ENCODE measurements at regions not wholly inside any gene's neighbourhood (a gene's known extent, or its start where the extent isn't known, plus 50 kb on each side); places are given as distances from the start of the nearest gene placed in this dataset.

DNA sequence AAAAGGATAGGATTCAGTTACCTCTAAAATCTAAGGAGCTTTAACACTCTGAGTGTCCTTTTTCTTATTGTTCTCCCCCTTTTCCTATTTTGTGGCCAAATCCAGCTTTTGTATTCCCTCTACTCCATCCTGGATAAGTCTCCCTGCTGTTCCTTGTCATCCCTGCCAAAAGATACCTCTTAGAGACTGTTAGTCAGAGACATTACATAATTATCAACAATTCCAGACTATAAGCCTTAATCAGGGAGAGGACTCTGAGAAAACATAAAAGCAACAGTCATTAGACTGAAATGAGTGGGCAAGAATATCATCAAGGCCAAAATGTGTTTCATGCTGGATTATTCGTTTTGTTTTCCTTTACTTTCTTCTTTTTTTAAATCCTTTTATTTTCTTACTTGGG, 206.9 kb downstream of the FAM47B start:
- no peak overlapping the region for H3K4me2 ChIP-seq (ENCODE audit: insufficient read depth, insufficient read length, low read length)
- H4K20me1 ChIP-seq (ENCODE audit: control insufficient read depth, insufficient read depth, insufficient read length), result no peaks in the 10 kb centered on the region
- H2BK5ac ChIP-seq (ENCODE audit: insufficient read length, low read length), result no peak overlapping the region
- TF ChIP-seq, protein P1, sequence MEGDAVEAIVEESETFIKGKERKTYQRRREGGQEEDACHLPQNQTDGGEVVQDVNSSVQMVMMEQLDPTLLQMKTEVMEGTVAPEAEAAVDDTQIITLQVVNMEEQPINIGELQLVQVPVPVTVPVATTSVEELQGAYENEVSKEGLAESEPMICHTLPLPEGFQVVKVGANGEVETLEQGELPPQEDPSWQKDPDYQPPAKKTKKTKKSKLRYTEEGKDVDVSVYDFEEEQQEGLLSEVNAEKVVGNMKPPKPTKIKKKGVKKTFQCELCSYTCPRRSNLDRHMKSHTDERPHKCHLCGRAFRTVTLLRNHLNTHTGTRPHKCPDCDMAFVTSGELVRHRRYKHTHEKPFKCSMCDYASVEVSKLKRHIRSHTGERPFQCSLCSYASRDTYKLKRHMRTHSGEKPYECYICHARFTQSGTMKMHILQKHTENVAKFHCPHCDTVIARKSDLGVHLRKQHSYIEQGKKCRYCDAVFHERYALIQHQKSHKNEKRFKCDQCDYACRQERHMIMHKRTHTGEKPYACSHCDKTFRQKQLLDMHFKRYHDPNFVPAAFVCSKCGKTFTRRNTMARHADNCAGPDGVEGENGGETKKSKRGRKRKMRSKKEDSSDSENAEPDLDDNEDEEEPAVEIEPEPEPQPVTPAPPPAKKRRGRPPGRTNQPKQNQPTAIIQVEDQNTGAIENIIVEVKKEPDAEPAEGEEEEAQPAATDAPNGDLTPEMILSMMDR (conservative IDR thresholded peaks at IDR 0.05), result no peak
- no peak overlapping the region for H4K5ac ChIP-seq (ENCODE audit: insufficient read length, low read depth, low read length)
- H2AK5ac ChIP-seq (ENCODE audit: insufficient read length, low read length), result no peak overlapping the region
- no peak overlapping the region for H3K14ac ChIP-seq (ENCODE audit: insufficient read depth, low read length)
- H3K18ac ChIP-seq (ENCODE audit: insufficient read length, low read depth, low read length), result no peak overlapping the region
- no peaks in the 10 kb centered on the region for H3K4me1 ChIP-seq (ENCODE audit: insufficient read depth, low read length)
- H3T11ph ChIP-seq (ENCODE audit: low read length), result no peak overlapping the region
- no peak overlapping the region for H3K56ac ChIP-seq (ENCODE audit: insufficient read length, low read depth, low read length)
- H2AFZ ChIP-seq (ENCODE audit: low read length), result no peak overlapping the region
- no peak overlapping the region for H2BK12ac ChIP-seq (ENCODE audit: insufficient read length, low read depth, low read length)
- no peaks in the 10 kb centered on the region for H3K27me3 ChIP-seq (ENCODE audit: insufficient read depth, low read length)
- no peak for DNase-seq
- 0 out of 4 replicates have a peak, but pooled peaks cover 2 to 4% of the 10 kb centered on the region in 2 experiments for H3K4me1 Mint-ChIP-seq
- H3K79me2 ChIP-seq (ENCODE audit: insufficient read depth, low read length), result no peaks in the 10 kb centered on the region
- H3K27ac Mint-ChIP-seq, result no peak overlapping the region
- no peak overlapping the region for H2BK20ac ChIP-seq (ENCODE audit: low read depth, low read length, poor library complexity, severe bottlenecking)
- no peak overlapping the region for H2BK120ac ChIP-seq (ENCODE audit: low read depth, low read length, poor library complexity, severe bottlenecking)
- no peak overlapping the region for H3K9ac ChIP-seq (ENCODE audit: extremely low read depth, insufficient read length, low read length)
- no peaks in the 10 kb centered on the region for H3K27me3 Mint-ChIP-seq (ENCODE audit: low read depth)
- H3K23ac ChIP-seq (ENCODE audit: insufficient read length, low read depth, low read length), result no peak overlapping the region
- H3K27ac ChIP-seq (ENCODE audit: insufficient read length, low read depth, low read length), result no peak overlapping the region
- no peaks in the 10 kb centered on the region for H3K9me3 ChIP-seq (ENCODE audit: control insufficient read depth, low read depth, low read length)
- H3K9me3 Mint-ChIP-seq, result peaks cover 56 to 70% of the 10 kb centered on the region in 2 experiments
- no peak overlapping the region for H2BK15ac ChIP-seq (ENCODE audit: low read depth, low read length)
- no peaks in the 10 kb centered on the region for H3K23me2 ChIP-seq (ENCODE audit: insufficient read length, low read depth, low read length, poor library complexity, severe bottlenecking)
- H3K36me3 Mint-ChIP-seq (ENCODE audit: insufficient read depth in 1 of 3, low read depth in 3 of 3), result no peaks in the 10 kb centered on the region; a peak in 1 of 7 replicates
- no peak overlapping the region for H3K4ac ChIP-seq (ENCODE audit: low read depth, low read length)
- H3K4me3 Mint-ChIP-seq, result no peak overlapping the region
- no peak overlapping the region for H4K91ac ChIP-seq (ENCODE audit: insufficient read length, low read depth, low read length)
- no peak overlapping the region for H4K8ac ChIP-seq (replicated peaks; ENCODE audit: insufficient read length, low read depth, low read length)
- WGBS (ENCODE audit: extremely low coverage, insufficient read length, low lambda C conversion rate), result no CpG with 5 or more reads among the region's 1 CpG
- H3K79me1 ChIP-seq (ENCODE audit: insufficient read depth, low read depth, low read length, poor library complexity, severe bottlenecking), result no peaks in the 10 kb centered on the region
